Medulla oblongata (tissue), 1 donor: ENCODE measurements at regions not wholly inside any gene's neighbourhood (a gene's known extent, or its start where the extent isn't known, plus 50 kb on each side); places are given as distances from the start of the nearest gene placed in this dataset.
A peak's percentile ranks its signal among the peaks of the same experiment; 100 is the strongest.
"Not testable (repeated sequence)": the region's sequence is repeated elsewhere in the genome, so short reads cannot be mapped to it uniquely, and the experiment has no call there.

Experiments
- DNase-seq: peaks from one replicate; pipeline ENCODE4 v3.0.0-alpha.2; 2015; ENCODE audit errors: extremely low spot score

DNA sequence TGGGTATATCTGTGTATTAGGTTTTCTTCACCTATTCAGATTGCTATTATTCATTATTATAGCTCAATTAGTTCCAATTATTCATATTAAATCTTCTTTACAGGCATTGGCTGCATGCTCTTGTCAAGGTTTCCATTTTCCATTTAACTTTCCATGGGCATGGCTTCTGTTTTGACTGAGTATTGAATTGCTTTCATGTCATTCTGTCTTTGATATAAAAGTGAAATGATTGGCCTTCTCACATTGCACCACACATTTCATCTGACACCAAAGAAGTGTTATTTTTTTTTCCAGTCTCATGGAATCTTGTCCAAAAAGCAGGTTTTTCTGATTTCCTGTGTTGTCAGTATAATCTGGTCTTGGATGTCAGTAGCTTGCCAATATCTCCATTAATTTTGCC is 1244.3 kb downstream of the RAPGEF2 start:
- no peak for DNase-seq

GRCh38 chr4:160350944-160351343 is 1248.1 kb downstream of the RAPGEF2 start:
- no peak for DNase-seq

GRCh38 chr4:160352637-160353036 is 1249.8 kb downstream of the RAPGEF2 start:
- DNase-seq, result no peak

DNA sequence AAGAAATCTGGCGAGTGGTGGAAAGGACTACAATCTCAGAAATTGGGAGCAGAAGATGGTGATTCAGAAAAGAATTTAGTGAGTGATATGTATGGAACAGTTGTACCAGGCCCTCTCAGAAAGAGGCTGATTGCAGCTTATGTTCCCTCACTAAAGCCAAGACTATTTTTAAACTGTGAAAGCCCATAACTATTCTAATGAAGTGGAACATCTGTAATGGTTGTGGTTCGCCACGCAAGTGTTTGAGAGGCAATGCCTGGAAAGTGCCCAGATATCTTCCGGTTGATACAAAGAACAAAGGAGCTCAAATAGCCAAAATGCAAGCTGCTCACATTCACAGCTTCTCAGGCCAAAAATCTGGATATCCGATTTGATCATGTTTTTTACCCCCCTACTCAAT is 1250.7 kb downstream of the RAPGEF2 start:
- no peak for DNase-seq

DNA sequence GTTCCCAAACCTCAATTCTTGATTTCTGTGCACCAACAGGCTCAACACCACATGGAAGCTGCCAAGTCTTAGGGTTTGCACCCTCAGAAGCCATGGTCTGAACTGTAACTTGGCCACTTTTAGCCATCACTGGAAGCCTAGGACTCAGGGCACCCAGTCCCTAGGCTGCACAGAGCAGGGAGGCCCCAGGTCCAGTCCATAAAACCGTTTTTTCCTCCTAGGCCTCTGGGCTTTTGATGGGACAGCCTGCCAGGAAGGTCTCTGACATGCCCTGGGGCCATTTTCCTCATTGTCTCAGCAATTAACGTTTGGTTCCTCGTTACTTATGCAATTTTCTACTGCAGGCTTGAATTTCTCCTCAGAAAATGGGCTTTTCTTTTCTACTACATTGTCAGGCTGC is 1259.6 kb downstream of the RAPGEF2 start:
- DNase-seq, result no peak

- no peak for DNase-seq
These were observed 1261.3 kb downstream of the RAPGEF2 start for GRCh38 chr4:160364217-160364616.

DNA sequence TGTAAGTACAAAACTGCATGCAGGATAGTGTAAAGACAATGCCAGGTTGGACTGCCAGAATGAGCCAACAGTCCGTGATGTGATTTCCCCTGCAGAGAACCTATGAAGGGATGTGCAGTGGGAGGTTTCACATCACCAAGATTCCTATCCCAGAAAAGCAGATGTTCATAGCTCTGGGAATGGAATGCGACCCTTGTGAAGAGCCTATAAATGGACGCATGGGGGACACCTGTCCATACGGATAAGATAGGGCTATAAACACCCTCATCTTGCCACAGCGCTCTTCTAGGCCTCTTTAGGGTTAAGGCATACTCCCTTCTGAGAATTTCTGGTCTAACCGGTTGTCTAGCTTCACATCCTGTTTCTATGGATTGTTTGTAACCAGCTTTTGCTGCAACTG is 1261.8 kb downstream of the RAPGEF2 start:
- not testable (repeated sequence) for DNase-seq

DNA sequence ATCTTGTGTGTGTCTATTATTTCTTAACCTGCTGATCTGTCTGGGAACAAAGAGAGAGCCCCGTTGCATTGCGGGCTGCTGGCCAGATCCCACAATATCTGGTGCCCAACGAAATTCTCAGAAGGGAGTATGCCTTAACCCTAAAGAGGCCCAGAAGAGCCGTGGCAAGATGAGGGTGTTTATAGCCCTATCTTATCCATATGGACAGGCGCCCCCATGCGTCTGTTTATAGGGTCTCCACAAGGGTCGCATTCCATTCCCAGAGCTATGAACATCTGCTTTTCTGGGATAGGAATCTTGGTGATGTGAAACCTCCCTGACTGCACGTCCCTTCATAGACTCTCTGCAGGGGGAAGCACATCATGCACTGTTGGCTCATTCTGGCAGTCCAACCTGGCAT is 1262.5 kb downstream of the RAPGEF2 start:
- DNase-seq, result not testable (repeated sequence)

DNA sequence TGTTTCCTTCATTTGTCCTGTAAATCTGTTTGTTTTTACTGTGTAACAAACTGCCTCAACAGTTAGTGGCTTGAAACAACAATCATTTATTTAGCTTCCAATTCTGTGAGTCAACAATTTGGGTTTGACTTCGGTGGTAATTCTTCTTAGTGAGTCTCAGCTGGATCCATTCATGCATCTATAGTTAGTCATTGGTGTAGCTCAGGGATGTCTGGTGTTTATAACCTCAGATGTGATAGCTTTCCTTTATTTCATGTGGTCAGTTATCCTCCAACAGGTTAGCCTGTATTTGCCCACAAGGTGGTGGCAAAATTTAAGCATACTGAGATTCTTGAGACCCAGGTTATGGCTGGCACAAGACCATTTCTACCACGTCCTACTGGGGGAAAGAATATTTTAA is 1267.2 kb downstream of the RAPGEF2 start:
- DNase-seq, result no peak

DNA sequence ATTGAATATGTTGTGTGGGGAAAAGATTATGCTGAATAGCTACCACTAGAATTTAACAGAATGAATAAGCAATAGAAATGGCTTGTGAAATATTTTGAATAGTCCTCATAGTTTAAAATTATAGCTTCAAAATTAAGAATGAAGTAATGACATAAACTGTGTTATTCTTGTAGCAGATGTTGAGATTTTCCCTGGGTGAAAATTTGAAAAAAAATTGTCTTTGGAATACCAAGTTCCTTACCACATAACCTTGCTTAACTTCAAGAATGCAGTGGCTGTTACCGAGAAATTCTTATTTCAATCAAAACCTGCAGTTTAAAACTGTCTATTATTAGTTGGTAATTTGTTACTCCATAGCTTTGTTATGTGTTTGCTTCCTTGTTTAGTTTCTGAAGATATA is 1268.6 kb downstream of the RAPGEF2 start:
- no peak for DNase-seq

GRCh38 chr4:160372390-160372789 is 1269.5 kb downstream of the RAPGEF2 start:
- DNase-seq, result no peak

DNA sequence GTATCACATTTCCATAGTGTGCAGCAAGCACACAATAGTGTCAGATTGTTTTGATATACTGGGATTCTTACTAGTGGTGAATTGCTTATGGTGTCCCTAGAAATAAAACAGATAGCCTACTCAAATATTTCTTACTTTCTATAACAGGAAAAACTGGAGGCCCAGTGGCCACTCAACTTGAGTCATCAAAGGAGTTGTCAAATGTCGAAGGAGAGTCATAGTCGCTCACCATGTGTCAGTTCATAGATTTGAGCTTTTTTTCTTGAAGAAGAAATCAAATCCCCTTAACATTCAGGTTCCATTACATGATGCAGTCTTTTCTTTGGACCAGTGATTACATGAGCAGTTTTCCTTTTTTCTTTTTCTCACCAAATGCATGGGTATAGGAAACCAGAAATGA is 1271.0 kb downstream of the RAPGEF2 start:
- no peak for DNase-seq

- DNase-seq, result peak; percentile 3
These were observed 1273.0 kb downstream of the RAPGEF2 start for GRCh38 chr4:160375772-160376452.

- no peak for DNase-seq
These were observed 1284.0 kb downstream of the RAPGEF2 start for GRCh38 chr4:160386846-160387245.

GRCh38 chr4:160399826-160400225 is 1296.9 kb downstream of the RAPGEF2 start:
- DNase-seq, result no peak

DNA sequence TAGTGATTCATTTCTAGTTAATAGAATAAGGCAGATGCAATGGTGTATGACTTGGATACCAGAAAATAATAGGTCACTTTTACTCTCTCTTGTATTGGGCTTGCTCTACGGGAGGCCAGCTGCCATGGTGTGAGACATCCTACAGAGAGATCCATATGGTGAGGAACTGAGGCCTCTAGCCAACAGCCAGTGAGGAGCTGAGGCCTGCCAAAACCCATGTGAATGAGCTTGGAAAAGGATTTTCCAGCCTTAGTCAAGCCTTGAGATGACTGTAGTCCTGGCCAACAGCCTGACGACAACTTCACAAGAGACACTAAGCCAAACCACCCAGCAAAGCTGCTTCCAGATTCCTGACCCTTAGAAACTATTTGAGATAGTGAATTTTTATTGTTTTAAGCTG is 1300.2 kb downstream of the RAPGEF2 start:
- DNase-seq, result no peak

DNA sequence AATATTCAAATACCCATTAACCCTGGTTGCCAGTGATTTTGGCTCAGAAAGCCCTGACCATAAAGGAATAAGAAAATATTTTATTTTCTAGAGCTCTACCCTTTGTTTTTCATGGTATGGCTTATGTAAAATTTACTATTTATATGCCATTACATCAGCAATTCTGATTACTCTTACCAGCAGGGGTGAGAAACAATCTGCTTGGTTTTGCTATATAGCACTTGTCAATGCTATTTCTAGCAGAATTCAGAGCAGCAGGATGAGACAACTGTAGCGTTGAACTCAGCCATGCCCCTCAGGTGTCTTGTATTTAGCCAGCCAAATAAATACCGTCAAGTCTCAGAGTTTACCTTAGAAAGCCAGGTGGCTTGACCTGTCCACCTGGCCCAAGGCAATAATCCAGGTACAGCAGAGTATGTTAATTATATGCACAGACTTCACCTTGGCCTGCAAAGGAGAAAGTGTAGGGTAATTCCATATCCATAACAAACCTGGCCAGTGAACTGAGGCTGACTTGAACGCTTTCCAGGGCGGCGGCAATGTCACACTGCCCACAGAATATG is 1303.5 kb downstream of the RAPGEF2 start:
- no peak for DNase-seq

- DNase-seq, result no peak
These were observed 1311.6 kb downstream of the RAPGEF2 start for GRCh38 chr4:160414496-160414895.

DNA sequence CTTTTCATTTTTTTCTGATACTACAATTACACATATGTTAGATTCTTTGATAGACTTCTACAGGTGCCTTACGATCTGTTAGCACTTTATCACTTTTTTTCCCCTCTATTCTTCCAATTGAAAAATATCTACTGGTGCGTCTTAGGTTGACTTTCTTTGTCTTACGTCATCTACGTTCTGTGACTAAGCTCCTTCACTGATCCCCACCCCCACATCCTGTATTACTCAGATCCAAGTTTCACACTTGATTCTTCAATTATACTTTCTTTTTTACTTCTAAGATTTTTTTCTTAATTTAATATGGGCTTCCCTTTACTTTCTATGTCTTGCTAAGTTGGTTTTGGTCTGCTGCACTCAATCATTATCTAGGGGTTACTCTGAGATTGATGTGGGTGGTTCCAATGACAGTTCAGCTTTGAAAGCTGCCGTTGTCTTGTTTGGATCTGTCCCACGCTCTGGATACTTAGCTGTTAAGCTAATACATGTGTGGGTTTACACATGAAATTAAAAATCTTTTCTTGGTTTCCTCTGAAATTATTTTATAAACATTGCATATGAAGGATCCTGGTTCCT is 1321.1 kb downstream of the RAPGEF2 start:
- no peak for DNase-seq

- no peak for DNase-seq
These were observed 1323.4 kb downstream of the RAPGEF2 start for GRCh38 chr4:160426233-160426632.

DNA sequence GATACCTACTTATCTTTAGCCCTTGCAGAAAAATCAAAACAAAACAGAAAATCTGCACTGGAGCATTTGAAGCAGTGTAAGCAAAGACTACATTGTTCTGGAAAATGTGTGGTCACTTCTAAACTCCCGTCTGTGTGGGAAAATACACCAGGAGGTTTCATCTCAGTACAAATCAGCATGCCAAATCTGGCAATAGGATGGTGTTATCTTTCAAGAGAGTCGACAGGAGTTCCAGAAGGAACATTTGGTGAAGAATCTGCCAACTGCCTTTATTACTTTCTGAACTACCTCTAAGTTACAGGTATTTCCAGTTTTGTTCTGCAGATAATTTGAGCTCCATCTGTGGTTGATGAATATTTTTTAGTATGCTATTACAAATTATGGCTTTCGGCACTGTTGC is 1348.0 kb downstream of the RAPGEF2 start:
- peak; percentile 2 for DNase-seq

DNA sequence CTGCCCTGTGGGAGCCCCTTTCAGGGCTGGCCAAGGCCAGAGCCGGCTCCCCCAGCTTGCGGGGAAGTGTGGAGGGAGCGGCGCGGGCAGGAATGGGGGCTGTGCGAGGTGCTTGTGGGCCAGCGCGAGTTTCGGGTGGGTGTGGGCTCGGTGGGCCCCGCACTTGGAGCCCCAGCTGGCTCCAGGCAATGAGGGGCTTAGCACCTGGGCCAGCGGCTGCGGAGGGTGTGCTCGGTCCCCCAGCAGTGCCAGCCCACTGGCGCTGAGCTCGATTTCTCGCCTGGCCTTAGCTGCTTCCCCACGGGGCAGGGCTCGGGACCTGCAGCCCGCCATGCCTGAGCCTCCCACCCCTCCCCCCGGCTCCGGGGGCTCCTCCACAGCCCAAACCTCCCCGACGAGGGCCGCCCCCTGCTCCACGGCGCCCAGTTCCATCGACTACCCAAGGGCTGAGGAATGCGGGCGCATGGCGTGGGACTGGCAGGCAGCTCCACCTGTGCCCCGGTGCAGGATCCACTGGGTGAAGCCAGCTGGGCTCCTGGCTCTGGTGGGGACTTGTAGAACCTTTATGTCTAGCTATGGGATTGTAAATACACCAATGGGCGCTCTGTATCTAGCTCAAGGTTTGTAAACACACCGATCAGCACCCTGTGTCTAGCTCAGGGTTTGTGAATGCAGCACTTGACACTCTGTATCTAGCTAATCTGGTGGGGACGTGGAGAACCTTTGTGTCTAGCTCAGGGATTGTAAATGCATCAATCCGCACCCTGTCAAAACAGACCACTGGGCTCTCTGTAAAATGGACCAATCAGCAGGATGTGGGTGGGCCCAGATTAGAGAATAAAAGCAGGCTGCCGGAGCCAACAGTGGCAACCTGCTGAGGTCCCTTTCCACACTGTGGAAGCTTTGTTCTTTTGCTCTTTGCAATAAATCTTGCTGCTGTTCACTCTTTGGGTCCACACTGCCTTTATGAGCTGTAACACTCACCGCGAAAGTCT is 1379.1 kb downstream of the RAPGEF2 start:
- DNase-seq, result not testable (repeated sequence)
